GM12872 (cell line): ENCODE measurements at regions not wholly inside any gene's neighbourhood (a gene's known extent, or its start where the extent isn't known, plus 50 kb on each side); places are given as distances from the start of the nearest gene placed in this dataset.

Experiments used
- CTCF ChIP-seq: IDR thresholded peaks from 3 replicates; pipeline ENCODE4 v1.5.1; 2011; ENCODE audit warnings: low read depth, mild to moderate bottlenecking, low read length, moderate library complexity; ENCODE audit not compliant: insufficient read depth

- no peak for TF ChIP-seq CTCF
These were observed 290.0 kb downstream of the CYP26B1 start for GRCh38 chr2:71857636-71858035.

- TF ChIP-seq CTCF = no peak
These were observed 290.7 kb downstream of the CYP26B1 start for GRCh38 chr2:71856773-71857525.

- TF ChIP-seq CTCF = no peak
These were observed 293.8 kb downstream of the CYP26B1 start for GRCh38 chr2:71853858-71854257.

- TF ChIP-seq CTCF = no peak
These were observed 295.4 kb downstream of the CYP26B1 start for GRCh38 chr2:71852141-71852711.

GRCh38 chr2:71851094-71851750 is 296.4 kb downstream of the CYP26B1 start:
- no peak for TF ChIP-seq CTCF

GRCh38 chr2:71850306-71850801 is 297.3 kb downstream of the CYP26B1 start:
- no peak for TF ChIP-seq CTCF

GRCh38 chr2:71849607-71850305 is 297.9 kb downstream of the CYP26B1 start:
- no peak for TF ChIP-seq CTCF
